Astrocyte of the spinal cord (primary cell): ENCODE measurements at regions not wholly inside any gene's neighbourhood (a gene's known extent, or its start where the extent isn't known, plus 50 kb on each side); places are given as distances from the start of the nearest gene placed in this dataset.

Experiments
- DNase-seq: peaks from one replicate; pipeline ENCODE4 v3.0.0; 2011; ENCODE audit warnings: low read depth, low spot score
- H3K4me3 ChIP-seq: 2 replicates; pipeline ENCODE4 v1.5.1; 2011; ENCODE audit warnings: low read depth, mild to moderate bottlenecking, low read length, moderate library complexity
- CTCF ChIP-seq: IDR thresholded peaks from 2 replicates; pipeline ENCODE4 v1.5.1; 2012; ENCODE audit warnings: low read depth, mild to moderate bottlenecking, low read length, inconsistent platforms
- in situ Hi-C: cut with HindIII; loops from 2 replicates; pipeline ENCODE4 v1.10.0; 2017; ENCODE audit warnings: low sequenced_read_pairs

DNA sequence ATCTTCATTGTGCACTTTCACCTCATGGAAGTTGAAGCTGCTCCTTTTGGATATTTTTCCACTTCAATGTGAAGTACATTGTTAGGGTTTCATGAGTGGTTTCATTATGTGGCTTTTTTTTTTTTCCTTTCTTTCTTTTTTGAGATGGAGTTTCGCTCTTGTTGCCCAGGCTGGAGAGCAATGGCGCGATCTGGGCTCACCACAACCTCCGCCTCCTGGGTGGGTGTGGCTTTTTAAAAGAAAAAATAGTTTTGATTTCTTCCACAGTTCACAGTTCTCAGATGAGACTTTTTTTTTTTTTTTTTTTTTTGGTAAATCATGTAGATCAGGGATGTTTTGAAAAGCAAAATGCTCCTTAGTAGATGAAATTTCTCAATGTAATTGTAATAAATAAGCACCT is 652.3 kb upstream of the ANKRD30A start:
- TF ChIP-seq CTCF = no peak
- in situ Hi-C loops = no loop called here
- no peak for DNase-seq

GRCh38 chr10:36469585-36469984 is 655.8 kb upstream of the ANKRD30A start:
- DNase-seq = peak; percentile 60
- in situ Hi-C loops = no loop called here
- no peak overlapping the region for H3K4me3 ChIP-seq
- no peak for TF ChIP-seq CTCF

More for the DNA sequence above, 652.3 kb upstream of the ANKRD30A start:
- H3K4me3 ChIP-seq = no peak overlapping the region

DNA sequence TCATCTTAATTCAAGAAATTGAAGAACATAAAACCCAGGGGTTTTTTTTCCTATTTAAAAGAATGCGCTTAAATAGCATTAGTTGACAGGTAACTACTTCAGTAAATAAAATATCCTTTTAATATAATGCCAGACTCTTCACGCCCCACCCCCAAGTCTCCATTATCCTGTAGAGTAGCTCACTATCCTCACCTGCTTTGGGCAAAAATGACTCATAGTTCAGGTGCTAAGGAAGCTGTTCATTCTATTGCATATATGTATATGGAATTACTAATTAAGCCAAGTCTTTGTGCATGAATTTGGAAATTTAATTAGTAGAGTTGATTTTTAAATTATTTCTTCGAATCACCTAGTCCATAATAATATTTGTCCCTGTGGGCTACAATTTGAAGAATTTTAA is 656.8 kb upstream of the ANKRD30A start:
- DNase-seq = no peak
- in situ Hi-C loops = no loop called here
- no peak for TF ChIP-seq CTCF
- no peak overlapping the region for H3K4me3 ChIP-seq

DNA sequence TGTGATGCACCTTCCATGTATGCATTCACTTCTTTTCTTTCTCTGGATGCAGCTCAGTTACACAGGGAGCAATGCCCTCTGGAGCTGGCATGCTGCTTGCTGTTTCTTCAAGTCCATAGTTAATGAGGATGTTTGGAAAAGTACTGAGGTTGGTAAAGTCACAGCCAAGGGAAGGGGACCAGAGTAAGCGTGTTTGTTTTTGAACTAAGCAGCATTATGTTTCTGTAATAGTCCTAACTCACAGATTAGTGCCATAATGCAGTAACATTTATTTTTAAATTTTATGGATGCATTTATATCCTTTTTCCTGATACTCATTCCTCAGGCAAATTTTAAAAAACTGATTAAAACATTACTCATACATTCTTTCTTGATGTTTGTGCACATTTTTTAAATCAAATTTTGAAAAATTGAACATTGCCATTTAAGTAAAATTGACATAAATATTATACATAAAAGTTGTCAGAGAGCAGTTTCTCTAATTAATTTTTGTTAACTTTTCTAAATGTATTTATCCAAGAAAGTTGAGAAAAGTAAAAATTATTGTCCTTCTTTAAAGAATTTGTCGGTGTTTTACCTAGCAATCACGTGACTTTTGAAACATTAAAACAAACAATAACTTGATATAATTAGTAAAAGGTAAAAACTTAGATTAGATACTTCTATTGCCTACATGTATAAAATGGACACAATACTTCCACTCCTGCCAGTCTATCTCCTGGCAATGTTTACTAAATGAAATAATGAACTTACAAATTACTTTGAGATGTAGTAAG is 659.6 kb upstream of the ANKRD30A start:
- no peak for DNase-seq
- in situ Hi-C loops = no loop called here
- no peak overlapping the region for H3K4me3 ChIP-seq
- TF ChIP-seq CTCF = no peak

DNA sequence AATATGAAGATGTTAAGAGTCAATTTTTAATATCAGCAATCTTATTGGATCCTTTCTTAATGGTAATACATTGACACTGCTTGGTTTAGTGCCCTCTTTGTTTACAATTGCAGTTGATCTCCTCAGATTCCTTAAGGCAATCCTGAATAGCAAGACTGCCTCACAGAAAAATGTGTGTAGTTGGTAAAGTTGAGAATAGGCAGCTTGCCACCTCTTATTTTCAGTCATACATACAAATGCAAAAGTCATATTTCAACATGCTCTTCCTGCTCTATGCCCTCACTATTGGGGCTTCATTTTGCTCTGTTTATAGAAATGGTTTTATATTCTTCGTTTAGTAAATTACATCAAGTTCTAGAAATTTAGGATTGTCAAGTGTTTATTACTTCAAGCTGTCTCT is 661.1 kb upstream of the ANKRD30A start:
- DNase-seq = no peak
- in situ Hi-C loops = no loop called here
- H3K4me3 ChIP-seq = no peak overlapping the region
- TF ChIP-seq CTCF = no peak

DNA sequence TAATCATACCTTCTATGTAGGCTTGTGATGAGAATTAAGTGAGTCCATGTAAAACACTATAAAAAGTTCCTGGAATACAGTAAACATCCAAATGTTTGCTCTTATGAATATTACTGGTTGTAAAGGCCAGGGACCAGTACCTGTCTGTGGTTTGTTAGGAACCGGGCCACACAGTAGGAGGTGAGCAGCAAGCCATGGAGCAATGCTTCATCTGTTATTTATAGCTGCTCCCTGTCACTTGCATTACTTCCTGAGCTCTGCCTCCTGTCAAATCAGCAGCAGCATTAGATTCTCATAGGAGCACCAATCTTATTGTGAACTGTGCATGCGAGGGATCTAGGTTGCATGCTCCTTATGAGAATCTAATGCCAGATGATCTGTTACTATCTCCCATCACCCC is 662.0 kb upstream of the ANKRD30A start:
- DNase-seq = no peak
- in situ Hi-C loops = no loop called here
- H3K4me3 ChIP-seq = no peak overlapping the region
- TF ChIP-seq CTCF = no peak
